ENCODE measurements at regions not wholly inside any gene's neighbourhood (a gene's known extent, or its start where the extent isn't known, plus 50 kb on each side); places are given as distances from the start of the nearest gene placed in this dataset.

DNA sequence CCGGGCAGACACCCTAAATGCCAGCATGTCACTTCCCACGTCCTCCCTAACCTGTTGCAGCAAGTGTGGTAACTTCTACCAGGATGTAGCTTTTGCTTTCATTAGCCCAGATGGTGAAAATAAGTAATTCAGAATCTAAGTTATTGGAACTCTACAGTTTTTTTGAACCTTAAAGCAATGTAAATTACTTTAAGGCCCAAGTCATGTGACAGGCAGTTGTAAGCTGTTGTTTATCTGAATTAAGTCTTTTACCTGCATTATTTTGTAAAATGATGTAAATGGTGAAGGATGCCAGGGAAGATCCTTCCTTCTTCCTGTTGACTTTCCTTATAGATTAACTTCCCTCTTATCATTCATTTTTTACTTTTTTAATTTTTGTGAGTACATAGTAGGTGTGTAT is 670.2 kb downstream of the SEMA5A start:
- TF ChIP-seq POLR2AphosphoS5 (IDR thresholded peaks at IDR 0.05; ENCODE audit: low read depth, low read length) (no peak), TAF1 (IDR thresholded peaks at IDR 0.05; ENCODE audit: borderline replicate concordance, low read depth, low read length) (no peak)
